DOHH2 (cell line): ENCODE measurements at regions not wholly inside any gene's neighbourhood (a gene's known extent, or its start where the extent isn't known, plus 50 kb on each side); places are given as distances from the start of the nearest gene placed in this dataset.
"Not testable (repeated sequence)": the region's sequence is repeated elsewhere in the genome, so short reads cannot be mapped to it uniquely, and the experiment has no call there.

Source experiments
- H3F3A ChIP-seq: fragments of 200-600 bp; sonication (generic), shearing (Covaris generic); 2 replicates; pipeline ENCODE4 v1.6.0; 2016; ENCODE audit warnings: antibody characterized with exemption, mild to moderate bottlenecking; ENCODE audit not compliant: control insufficient read depth, insufficient read depth
- H3K27ac ChIP-seq: fragments of 200-600 bp; sonication (generic); 2 replicates; pipeline ENCODE4 v1.5.1; 2014; ENCODE audit warnings: low read depth, mild to moderate bottlenecking, low read length, moderate library complexity
- H3K27me3 ChIP-seq: fragments of 200-600 bp; sonication (generic); 2 replicates; pipeline ENCODE4 v1.6.1; 2014; ENCODE audit warnings: mild to moderate bottlenecking, low read length, mixed read lengths; ENCODE audit not compliant: control insufficient read depth
- H3K36me3 ChIP-seq: fragments of 200-600 bp; sonication (generic); 2 replicates; pipeline ENCODE4 v1.6.1; 2014; ENCODE audit warnings: mild to moderate bottlenecking, low read length, moderate library complexity, mixed read lengths; ENCODE audit not compliant: control insufficient read depth
- H3K4me1 ChIP-seq: fragments of 200-600 bp; sonication (generic); 2 replicates; pipeline ENCODE4 v1.6.1; 2014; ENCODE audit warnings: mild to moderate bottlenecking, low read length, mixed read lengths; ENCODE audit not compliant: control insufficient read depth
- H3K4me2 ChIP-seq: fragments of 200-600 bp; sonication (generic); 2 replicates; pipeline ENCODE4 v1.6.0; 2014; ENCODE audit warnings: mild to moderate bottlenecking, low read length, moderate library complexity
- H3K4me3 ChIP-seq: fragments of 200-600 bp; sonication (generic); 2 replicates; pipeline ENCODE4 v1.5.1; 2014; ENCODE audit warnings: mild to moderate bottlenecking, low read length, mixed read lengths
- H3K79me2 ChIP-seq: fragments of 200-600 bp; sonication (generic); 2 replicates; pipeline ENCODE4 v1.6.1; 2014; ENCODE audit warnings: mild to moderate bottlenecking, low read length, mixed read lengths; ENCODE audit not compliant: control insufficient read depth
- H3K9me2 ChIP-seq: fragments of 200-600 bp; sonication (generic); replicated peaks from 2 replicates; pipeline ENCODE4 v1.6.1; 2014; ENCODE audit warnings: mild to moderate bottlenecking, low read length, mixed read lengths; ENCODE audit not compliant: control insufficient read depth
- H3K9me3 ChIP-seq: fragments of 200-600 bp; sonication (generic); 2 replicates; pipeline ENCODE4 v1.6.1; 2014; ENCODE audit warnings: antibody characterized with exemption, low read length, mixed read lengths; ENCODE audit not compliant: control insufficient read depth, insufficient read depth
- H4K20me1 ChIP-seq: fragments of 200-600 bp; sonication (generic); 2 replicates; pipeline ENCODE4 v1.6.0; 2014; ENCODE audit warnings: low read depth, mild to moderate bottlenecking, antibody characterized with exemption, low read length, moderate library complexity; ENCODE audit not compliant: control insufficient read depth, insufficient read depth
- EZH2phosphoT487 ChIP-seq: fragments of 200-600 bp; sonication (generic); IDR thresholded peaks from 2 replicates; pipeline ENCODE4 v1.6.1; 2017; ENCODE audit warnings: borderline replicate concordance, mild to moderate bottlenecking, antibody characterized with exemption, low read length, moderate library complexity, mixed read lengths
- TF ChIP-seq, protein P1 (sequence below): fragments of 200-600 bp; sonication (generic); IDR thresholded peaks from one replicate; pipeline ENCODE4 v1.5.1; 2014; ENCODE audit warnings: antibody characterized with exemption, mild to moderate bottlenecking, low read depth, low read length; ENCODE audit not compliant: poor library complexity, severe bottlenecking

- no peak for TF ChIP-seq EZH2phosphoT487
- TF ChIP-seq, protein P1, sequence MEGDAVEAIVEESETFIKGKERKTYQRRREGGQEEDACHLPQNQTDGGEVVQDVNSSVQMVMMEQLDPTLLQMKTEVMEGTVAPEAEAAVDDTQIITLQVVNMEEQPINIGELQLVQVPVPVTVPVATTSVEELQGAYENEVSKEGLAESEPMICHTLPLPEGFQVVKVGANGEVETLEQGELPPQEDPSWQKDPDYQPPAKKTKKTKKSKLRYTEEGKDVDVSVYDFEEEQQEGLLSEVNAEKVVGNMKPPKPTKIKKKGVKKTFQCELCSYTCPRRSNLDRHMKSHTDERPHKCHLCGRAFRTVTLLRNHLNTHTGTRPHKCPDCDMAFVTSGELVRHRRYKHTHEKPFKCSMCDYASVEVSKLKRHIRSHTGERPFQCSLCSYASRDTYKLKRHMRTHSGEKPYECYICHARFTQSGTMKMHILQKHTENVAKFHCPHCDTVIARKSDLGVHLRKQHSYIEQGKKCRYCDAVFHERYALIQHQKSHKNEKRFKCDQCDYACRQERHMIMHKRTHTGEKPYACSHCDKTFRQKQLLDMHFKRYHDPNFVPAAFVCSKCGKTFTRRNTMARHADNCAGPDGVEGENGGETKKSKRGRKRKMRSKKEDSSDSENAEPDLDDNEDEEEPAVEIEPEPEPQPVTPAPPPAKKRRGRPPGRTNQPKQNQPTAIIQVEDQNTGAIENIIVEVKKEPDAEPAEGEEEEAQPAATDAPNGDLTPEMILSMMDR, result no peak
- Histone ChIP-seq H3K9me2 (no peaks in the 10 kb centered on the region), H3K4me2 (no peak overlapping the region), H3K27ac (no peak overlapping the region), H3K79me2 (no peaks in the 10 kb centered on the region), H3K27me3 (no peaks in the 10 kb centered on the region), H3K4me3 (no peak overlapping the region), H3K9me3 (no peaks in the 10 kb centered on the region), H3F3A (no peaks in the 10 kb centered on the region), H3K36me3 (no peaks in the 10 kb centered on the region), H3K4me1 (no peaks in the 10 kb centered on the region), H4K20me1 (no peaks in the 10 kb centered on the region)
Measured at GRCh38 chr4:170801771-170802170, 712.0 kb upstream of the AADAT start.

DNA sequence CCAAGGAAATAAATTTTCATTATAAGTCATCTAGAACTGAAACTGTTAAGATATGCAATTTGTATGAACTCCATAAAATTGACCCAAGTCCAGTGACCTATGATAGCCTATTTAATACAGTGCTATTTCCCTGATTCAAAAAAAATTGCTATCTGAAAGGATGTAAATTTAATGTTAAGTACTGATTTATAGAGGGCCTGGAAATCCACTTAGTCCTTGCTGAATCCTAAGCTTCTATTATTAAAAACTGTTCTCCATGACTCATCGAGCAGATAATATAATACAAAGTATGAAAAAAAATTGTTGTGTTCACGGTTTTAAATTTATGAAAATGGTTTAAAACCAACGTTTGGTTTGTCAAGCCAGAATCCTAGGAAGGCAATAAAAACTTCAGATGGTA lies 704.8 kb upstream of the AADAT start:
- Histone ChIP-seq H3K9me2 (no peaks in the 10 kb centered on the region), H3K4me1 (no peaks in the 10 kb centered on the region), H3K4me2 (no peak overlapping the region), H3K9me3 (no peaks in the 10 kb centered on the region), H4K20me1 (no peaks in the 10 kb centered on the region), H3K27me3 (no peaks in the 10 kb centered on the region), H3K36me3 (no peaks in the 10 kb centered on the region), H3K79me2 (no peaks in the 10 kb centered on the region), H3K4me3 (no peak overlapping the region), H3K27ac (no peak overlapping the region), H3F3A (no peaks in the 10 kb centered on the region)
- TF ChIP-seq, protein P1, result no peak
- no peak for TF ChIP-seq EZH2phosphoT487

GRCh38 chr4:170788540-170789051 lies 698.8 kb upstream of the AADAT start:
- not testable (repeated sequence) for H3K9me2 ChIP-seq, H4K20me1 ChIP-seq, H3F3A ChIP-seq, H3K4me1 ChIP-seq, H3K79me2 ChIP-seq, H3K9me3 ChIP-seq, H3K27ac ChIP-seq, H3K4me2 ChIP-seq, H3K36me3 ChIP-seq, H3K27me3 ChIP-seq, H3K4me3 ChIP-seq

DNA sequence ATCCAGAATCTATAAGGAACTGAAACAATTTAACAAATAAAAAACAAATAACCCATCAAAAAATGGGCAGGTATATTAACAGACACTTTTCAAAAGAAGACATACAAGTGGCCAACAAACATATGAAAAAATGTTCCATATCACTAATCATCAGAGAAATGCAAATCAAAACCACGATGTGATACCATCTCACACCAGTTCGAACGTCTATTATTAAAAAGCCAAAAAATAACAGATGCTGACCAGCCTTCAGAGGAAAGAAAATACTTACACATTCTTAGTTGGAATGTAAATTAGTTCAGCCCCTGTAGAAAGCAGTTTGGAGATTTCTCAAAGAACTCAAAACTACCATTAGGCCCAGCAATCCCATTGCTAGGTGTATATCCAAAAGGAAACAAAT lies 687.9 kb upstream of the AADAT start:
- Histone ChIP-seq H3K9me3 (no peaks in the 10 kb centered on the region), H3K79me2 (no peaks in the 10 kb centered on the region), H4K20me1 (no peaks in the 10 kb centered on the region), H3K27ac (no peak overlapping the region), H3K27me3 (no peaks in the 10 kb centered on the region), H3K4me1 (peaks cover 8% of the 10 kb centered on the region), H3K4me2 (no peak overlapping the region), H3F3A (no peaks in the 10 kb centered on the region), H3K9me2 (no peaks in the 10 kb centered on the region), H3K4me3 (no peak overlapping the region), H3K36me3 (no peaks in the 10 kb centered on the region)
- no peak for TF ChIP-seq EZH2phosphoT487
- TF ChIP-seq, protein P1, result no peak
